Testis (tissue), 2 donors: ENCODE measurements at regions not wholly inside any gene's neighbourhood (a gene's known extent, or its start where the extent isn't known, plus 50 kb on each side); places are given as distances from the start of the nearest gene placed in this dataset.

Experiments used
- DNase-seq: peaks from one replicate; pipeline ENCODE4 v3.0.0-alpha.2; 2019
- H3K27ac ChIP-seq, 2 donors: fragments of 200-600 bp; sonication (generic); one replicate each; pipeline ENCODE4 v1.5.1; 2019
- H3K27me3 ChIP-seq: fragments of 200-600 bp; sonication (generic); one replicate; pipeline ENCODE4 v1.5.1; 2019
- H3K36me3 ChIP-seq: fragments of 200-600 bp; sonication (generic); one replicate; pipeline ENCODE4 v1.5.1; 2017; ENCODE audit warnings: low read depth; ENCODE audit errors: missing control alignments
- H3K4me1 ChIP-seq: fragments of 200-600 bp; sonication (generic); one replicate; pipeline ENCODE4 v1.5.1; 2019
- H3K4me3 ChIP-seq, 2 donors: fragments of 200-600 bp; sonication (generic); one replicate each; pipeline ENCODE4 v1.5.1; 2017 to 2019
- H3K9me3 ChIP-seq: fragments of 200-600 bp; sonication (generic); one replicate; pipeline ENCODE4 v1.5.1; 2017
- POLR2A ChIP-seq: fragments of 450-650 bp; IDR thresholded peaks from one replicate; pipeline ENCODE4 v1.6.1; 2017; ENCODE audit warnings: antibody characterized with exemption, mild to moderate bottlenecking, moderate library complexity
- WGBS, 2 donors: methylation state at CpG; one replicate each; pipeline ENCODE4 v1.1.5; 2018; 5-methylcytosine and 5-hydroxymethylcytosine counted together
- intact Hi-C: fragments of 100-400 bp; cut with DNase I; formaldehyde crosslinking; loops from one replicate; pipeline ENCODE4 v1.15.1; 2023; ENCODE audit warnings: low total_unique reads
- TF ChIP-seq, protein P1 (sequence below), 3 experiments: fragments of 450-650 bp in 2 of 3; fragments of 200-600 bp in 1 of 3; sonication (generic) in 1 of 3; IDR thresholded peaks; one replicate each; pipeline ENCODE4 v1.5.1; 2016 to 2019; ENCODE audit warnings: antibody characterized with exemption in 3 of 3, mild to moderate bottlenecking in 2 of 3, moderate library complexity in 1 of 3

DNA sequence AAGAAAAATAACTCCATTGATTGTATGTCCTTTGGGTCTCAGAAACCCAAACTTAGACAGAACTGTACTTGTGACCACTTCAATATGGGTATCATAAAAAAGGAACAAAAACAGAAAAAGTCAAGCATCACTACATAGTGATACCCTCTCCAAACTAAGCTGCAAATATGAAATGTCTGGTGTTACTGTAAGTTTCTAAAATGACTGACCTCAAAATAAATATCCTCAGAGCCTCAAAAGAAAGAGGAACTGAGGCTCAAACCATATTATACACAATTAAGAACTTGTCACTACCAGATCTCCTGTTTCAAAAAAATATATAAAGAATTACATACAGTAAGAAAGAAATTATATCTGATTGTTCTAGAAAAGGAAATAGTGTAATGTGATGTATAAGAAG is 787.9 kb upstream of the KLHL1 start:
- TF ChIP-seq, protein P1, sequence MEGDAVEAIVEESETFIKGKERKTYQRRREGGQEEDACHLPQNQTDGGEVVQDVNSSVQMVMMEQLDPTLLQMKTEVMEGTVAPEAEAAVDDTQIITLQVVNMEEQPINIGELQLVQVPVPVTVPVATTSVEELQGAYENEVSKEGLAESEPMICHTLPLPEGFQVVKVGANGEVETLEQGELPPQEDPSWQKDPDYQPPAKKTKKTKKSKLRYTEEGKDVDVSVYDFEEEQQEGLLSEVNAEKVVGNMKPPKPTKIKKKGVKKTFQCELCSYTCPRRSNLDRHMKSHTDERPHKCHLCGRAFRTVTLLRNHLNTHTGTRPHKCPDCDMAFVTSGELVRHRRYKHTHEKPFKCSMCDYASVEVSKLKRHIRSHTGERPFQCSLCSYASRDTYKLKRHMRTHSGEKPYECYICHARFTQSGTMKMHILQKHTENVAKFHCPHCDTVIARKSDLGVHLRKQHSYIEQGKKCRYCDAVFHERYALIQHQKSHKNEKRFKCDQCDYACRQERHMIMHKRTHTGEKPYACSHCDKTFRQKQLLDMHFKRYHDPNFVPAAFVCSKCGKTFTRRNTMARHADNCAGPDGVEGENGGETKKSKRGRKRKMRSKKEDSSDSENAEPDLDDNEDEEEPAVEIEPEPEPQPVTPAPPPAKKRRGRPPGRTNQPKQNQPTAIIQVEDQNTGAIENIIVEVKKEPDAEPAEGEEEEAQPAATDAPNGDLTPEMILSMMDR (IDR thresholded peaks at IDR 0.05): no peak
- TF ChIP-seq POLR2A: no peak
- no peak for DNase-seq
- intact Hi-C loops: no loop called here

DNA sequence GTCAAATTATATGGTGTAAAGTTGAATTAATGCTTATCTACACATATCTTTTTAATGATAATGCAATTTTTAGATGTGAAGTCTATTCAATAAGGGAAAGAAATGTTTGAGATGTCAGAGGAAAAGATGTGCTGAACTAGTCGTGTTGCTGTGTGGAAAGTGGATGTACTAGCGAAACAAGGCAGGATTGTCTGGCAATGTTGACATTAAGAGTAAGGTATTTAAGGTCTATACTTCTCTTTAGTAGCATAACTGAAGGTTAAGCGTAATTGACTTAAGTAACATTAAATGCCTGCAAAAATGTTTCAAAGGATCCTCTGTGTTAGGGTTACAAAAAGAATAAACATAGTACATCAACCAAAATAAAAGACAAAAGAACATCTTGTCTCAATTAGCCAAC is 787.3 kb upstream of the KLHL1 start:
- Histone ChIP-seq H3K36me3 (no peaks in the 10 kb centered on the region), H3K4me3 (no peak overlapping the region), H3K4me1 (no peaks in the 10 kb centered on the region), H3K27ac (no peak overlapping the region), H3K9me3 (no peaks in the 10 kb centered on the region), H3K27me3 (no peaks in the 10 kb centered on the region)
- intact Hi-C loops: no loop called here
- DNase-seq: no peak
- WGBS, 2 donors: 79 to 82% methylated on average over 3 of the region's 3 CpGs
- TF ChIP-seq, protein P1 (IDR thresholded peaks at IDR 0.05): no peak
- no peak for TF ChIP-seq POLR2A

More for the DNA sequence above, 787.9 kb upstream of the KLHL1 start:
- Histone ChIP-seq H3K27ac (no peak overlapping the region), H3K9me3 (no peaks in the 10 kb centered on the region), H3K4me1 (no peaks in the 10 kb centered on the region), H3K27me3 (no peaks in the 10 kb centered on the region), H3K36me3 (no peaks in the 10 kb centered on the region), H3K4me3 (no peak overlapping the region)

DNA sequence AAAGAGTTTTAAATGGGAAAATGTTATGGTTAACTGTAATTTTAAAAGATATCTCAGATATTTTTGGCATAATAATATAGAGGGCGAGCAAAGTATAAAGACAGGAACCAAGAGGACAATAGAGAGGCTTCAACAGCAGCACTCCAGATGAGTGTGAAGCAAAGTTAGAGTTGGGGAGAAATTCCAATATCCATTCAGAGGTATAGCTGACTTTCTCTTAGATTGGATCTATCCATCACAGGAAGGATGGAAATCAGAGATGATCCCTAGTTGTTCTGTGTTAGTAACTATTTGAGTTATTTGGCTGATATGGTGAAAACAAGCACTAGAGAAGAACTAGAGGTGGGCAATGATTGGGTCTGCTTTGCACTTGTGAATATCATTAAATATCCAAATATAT is 786.0 kb upstream of the KLHL1 start:
- no peak for DNase-seq
- no peaks in the 10 kb centered on the region for H3K4me1 ChIP-seq
- H3K27ac ChIP-seq: no peak overlapping the region
- H3K36me3 ChIP-seq: no peaks in the 10 kb centered on the region
- 89% methylated on average over 1 of the region's 1 CpG for WGBS, 2 donors
- no peaks in the 10 kb centered on the region for H3K9me3 ChIP-seq
- TF ChIP-seq POLR2A: no peak
- TF ChIP-seq, protein P1 (IDR thresholded peaks at IDR 0.05): no peak
- no peak overlapping the region for H3K4me3 ChIP-seq
- no peaks in the 10 kb centered on the region for H3K27me3 ChIP-seq
- intact Hi-C loops: no loop called here

DNA sequence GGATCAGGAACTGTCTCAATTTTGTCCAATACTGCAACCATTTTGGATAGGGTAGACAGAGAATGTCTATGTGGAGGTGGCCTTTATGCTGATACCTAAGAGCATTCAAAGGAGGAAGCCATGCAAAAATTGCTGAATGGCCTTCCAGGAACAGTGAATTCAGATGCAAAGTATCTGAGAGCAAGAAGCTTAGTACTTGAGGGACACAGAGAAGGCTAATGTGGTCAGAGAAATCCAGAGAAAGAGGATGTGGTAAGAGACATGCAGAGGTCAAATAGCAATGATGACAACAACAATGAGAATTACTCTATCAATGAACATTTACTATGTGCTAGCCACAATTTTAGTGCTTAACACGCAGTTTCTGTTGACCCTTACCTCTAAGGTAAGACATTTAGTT is 785.6 kb upstream of the KLHL1 start:
- WGBS, 2 donors: 87 to 100% methylated on average over 1 of the region's 1 CpG
- intact Hi-C loops: no loop called here
- H3K27ac ChIP-seq: no peak overlapping the region
- H3K4me3 ChIP-seq: no peak overlapping the region
- H3K9me3 ChIP-seq: no peaks in the 10 kb centered on the region
- H3K27me3 ChIP-seq: no peaks in the 10 kb centered on the region
- H3K4me1 ChIP-seq: no peaks in the 10 kb centered on the region
- DNase-seq: no peak
- no peaks in the 10 kb centered on the region for H3K36me3 ChIP-seq
- TF ChIP-seq POLR2A: no peak
- TF ChIP-seq, protein P1 (IDR thresholded peaks at IDR 0.05): no peak

DNA sequence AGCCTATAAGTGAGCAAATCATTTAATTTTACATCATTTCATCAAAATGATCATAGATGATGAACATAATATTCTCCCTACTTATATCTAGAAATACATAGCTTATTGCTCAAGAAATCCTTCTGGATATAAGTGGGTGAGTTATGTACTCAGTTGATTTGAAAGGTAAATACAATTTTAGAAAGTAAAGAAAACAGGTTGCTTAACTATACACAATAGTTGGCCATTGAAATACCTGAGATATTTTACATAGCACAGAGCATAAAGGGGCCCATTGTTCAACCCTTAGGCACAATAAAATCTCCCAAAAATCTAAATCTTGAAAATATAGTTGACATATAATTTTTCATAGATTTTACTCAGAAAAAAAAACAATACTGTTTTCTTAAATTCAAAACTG is 782.0 kb upstream of the KLHL1 start:
- TF ChIP-seq, protein P1 (IDR thresholded peaks at IDR 0.05): no peak
- no peak for TF ChIP-seq POLR2A
- Histone ChIP-seq H3K36me3 (no peaks in the 10 kb centered on the region), H3K9me3 (no peaks in the 10 kb centered on the region), H3K4me1 (no peaks in the 10 kb centered on the region), H3K27ac (no peak overlapping the region), H3K27me3 (no peaks in the 10 kb centered on the region), H3K4me3 (no peak overlapping the region)
- intact Hi-C loops: no loop called here
- no peak for DNase-seq
